Smooth muscle cell (in vitro differentiated cells): ENCODE measurements at regions not wholly inside any gene's neighbourhood (a gene's known extent, or its start where the extent isn't known, plus 50 kb on each side); places are given as distances from the start of the nearest gene placed in this dataset.

Experiments used
- DNase-seq: peaks from one replicate; lab custom pipeline; 2025; ENCODE audit not compliant: unreplicated experiment; lab: John Stamatoyannopoulos, UW
- H2AFZ ChIP-seq: fragments of 200-600 bp; sonication (generic); 2 replicates; pipeline ENCODE4 v1.6.0; 2016; ENCODE audit warnings: antibody characterized with exemption, low read depth, mild to moderate bottlenecking
- H3F3A ChIP-seq: fragments of 200-600 bp; sonication (generic); 2 replicates; pipeline ENCODE4 v1.6.0; 2017; ENCODE audit warnings: antibody characterized with exemption, low read depth
- H3K27ac ChIP-seq: fragments of 200-600 bp; sonication (generic); 2 replicates; pipeline ENCODE4 v1.5.1; 2016; ENCODE audit warnings: low read depth, mild to moderate bottlenecking
- H3K27me3 ChIP-seq: fragments of 200-600 bp; sonication (generic); 2 replicates; pipeline ENCODE4 v1.6.1; 2016; ENCODE audit warnings: low read depth, mild to moderate bottlenecking
- H3K36me3 ChIP-seq: fragments of 200-600 bp; sonication (generic); 2 replicates; pipeline ENCODE4 v1.5.1; 2016; ENCODE audit warnings: low read depth
- H3K4me1 ChIP-seq: fragments of 200-600 bp; sonication (generic); 2 replicates; pipeline ENCODE4 v1.5.1; 2016; ENCODE audit warnings: low read depth
- H3K4me2 ChIP-seq: fragments of 200-600 bp; sonication (generic); 2 replicates; pipeline ENCODE4 v1.6.0; 2016; ENCODE audit warnings: mild to moderate bottlenecking
- H3K4me3 ChIP-seq: fragments of 200-600 bp; sonication (generic); 2 replicates; pipeline ENCODE4 v1.5.1; 2016; ENCODE audit warnings: mild to moderate bottlenecking
- H3K79me2 ChIP-seq: fragments of 200-600 bp; sonication (generic); 2 replicates; pipeline ENCODE4 v1.6.0; 2016; ENCODE audit warnings: low read depth, mild to moderate bottlenecking
- H3K9ac ChIP-seq: fragments of 200-600 bp; sonication (generic); 2 replicates; pipeline ENCODE4 v1.6.0; 2016; ENCODE audit warnings: low read depth
- H3K9me3 ChIP-seq: fragments of 200-600 bp; sonication (generic); replicated peaks from 2 replicates; pipeline ENCODE4 v1.5.1; 2016; ENCODE audit warnings: low read depth
- H4K20me1 ChIP-seq: fragments of 200-600 bp; sonication (generic); 2 replicates; pipeline ENCODE4 v1.6.0; 2016; ENCODE audit warnings: low read depth
- CTCF ChIP-seq: fragments of 200-600 bp; sonication (generic); IDR thresholded peaks from 2 replicates; pipeline ENCODE4 v1.5.1; 2017; ENCODE audit warnings: borderline replicate concordance, mild to moderate bottlenecking, antibody characterized with exemption; ENCODE audit not compliant: insufficient read depth, poor library complexity, severe bottlenecking
- WGBS: methylation state at CpG from one replicate; pipeline ENCODE4 v1.1.7; 2016; ENCODE audit warnings: low lambda C conversion rate; 5-methylcytosine and 5-hydroxymethylcytosine counted together

DNA sequence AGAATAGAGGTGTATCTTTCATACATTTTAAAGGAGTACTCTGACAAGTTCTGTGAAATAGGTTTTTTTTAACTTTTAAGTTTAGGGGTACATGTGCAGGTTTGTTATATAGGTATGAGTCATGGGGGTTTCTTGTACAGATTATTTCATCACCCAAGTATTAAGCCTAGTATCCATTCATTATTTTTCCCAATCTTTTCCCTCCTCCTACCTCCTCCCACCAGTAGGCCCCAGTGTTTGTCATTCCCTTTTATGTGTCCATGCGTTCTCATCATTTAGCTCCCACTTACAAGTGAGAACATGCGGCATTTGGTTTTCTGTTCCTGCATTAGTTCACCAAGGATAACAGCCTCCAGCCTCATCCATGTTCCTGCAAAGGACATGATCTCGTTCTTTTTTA, 175.5 kb downstream of the CYB561 start:
- Histone ChIP-seq H3K27me3 (no peaks in the 10 kb centered on the region), H3K9ac (no peak overlapping the region), H3K4me1 (peaks cover 2% of the 10 kb centered on the region), H3K4me2 (no peak overlapping the region), H4K20me1 (no peaks in the 10 kb centered on the region), H2AFZ (no peak overlapping the region), H3K27ac (no peak overlapping the region), H3K9me3 (no peaks in the 10 kb centered on the region), H3K36me3 (no peaks in the 10 kb centered on the region), H3K4me3 (no peak overlapping the region), H3K79me2 (no peaks in the 10 kb centered on the region), H3F3A (no peaks in the 10 kb centered on the region)
- DNase-seq = no peak
- 67% methylated on average over 3 of the region's 3 CpGs for WGBS
- TF ChIP-seq CTCF = no peak

DNA sequence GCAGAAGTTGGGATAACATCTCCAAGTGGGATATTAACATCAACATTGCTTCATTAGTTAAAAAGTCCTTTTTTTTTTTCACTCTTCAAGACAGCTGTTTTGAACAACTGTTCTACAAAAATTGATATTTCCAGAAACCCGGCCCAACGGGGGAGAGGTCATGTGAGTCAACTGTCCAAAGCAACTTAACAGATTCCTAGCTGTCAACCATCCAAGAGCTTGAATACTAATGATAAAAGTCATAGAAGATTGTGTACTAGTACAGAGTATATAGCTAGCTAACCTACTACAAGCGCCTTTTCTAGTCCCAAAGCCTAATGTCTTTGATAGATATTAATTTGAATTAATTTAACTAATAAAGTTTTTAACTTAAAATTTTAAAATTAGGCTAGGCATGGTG, 172.0 kb downstream of the CYB561 start:
- DNase-seq = no peak
- Histone ChIP-seq H3K4me1 (peaks cover 18% of the 10 kb centered on the region), H3K9ac (no peak overlapping the region), H3K27ac (peak overlapping the region; percentile 88), H4K20me1 (no peaks in the 10 kb centered on the region), H2AFZ (no peak overlapping the region), H3F3A (no peaks in the 10 kb centered on the region), H3K27me3 (no peaks in the 10 kb centered on the region), H3K79me2 (no peaks in the 10 kb centered on the region), H3K4me3 (no peak overlapping the region), H3K4me2 (no peak overlapping the region), H3K9me3 (no peaks in the 10 kb centered on the region), H3K36me3 (no peaks in the 10 kb centered on the region)
- WGBS = 85% methylated on average over 3 of the region's 3 CpGs
- TF ChIP-seq CTCF = no peak

DNA sequence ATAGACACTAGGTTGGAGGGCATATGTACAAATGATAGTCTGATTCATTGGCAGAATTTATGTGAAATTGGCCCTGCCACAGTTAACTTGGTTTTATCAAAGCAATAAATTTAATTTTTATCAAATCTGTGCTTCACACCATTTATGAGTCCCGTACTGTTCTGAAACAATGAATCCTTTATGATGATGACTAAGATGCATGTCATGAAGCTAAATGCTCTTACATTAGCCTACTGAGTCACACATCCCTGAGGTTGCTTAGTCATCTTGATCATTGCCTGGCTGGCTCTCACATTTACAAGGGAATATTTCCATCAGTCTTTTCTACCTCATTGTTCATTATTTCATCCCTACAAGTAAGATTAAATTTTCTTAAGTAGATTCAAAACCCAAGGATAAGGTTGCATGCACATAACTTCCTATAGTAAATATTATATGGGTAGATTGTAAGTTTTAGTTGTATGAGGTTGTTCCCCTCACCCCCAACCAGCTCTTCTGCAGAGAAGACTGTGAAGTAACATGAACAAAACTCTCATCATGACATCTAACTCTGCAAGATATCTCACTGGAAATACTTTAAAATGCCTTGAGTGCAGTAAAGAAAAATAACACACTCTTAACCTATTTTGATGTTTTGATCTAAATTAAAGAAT, 170.7 kb downstream of the CYB561 start:
- peaks cover 18% of the 10 kb centered on the region for H3K4me1 ChIP-seq
- no peaks in the 10 kb centered on the region for H3K27me3 ChIP-seq
- peak overlapping the region; percentile 67 for H3K9ac ChIP-seq
- no peak overlapping the region for H3K4me3 ChIP-seq
- peak overlapping the region; percentile 69 for H3K4me2 ChIP-seq
- no peak overlapping the region for H2AFZ ChIP-seq
- 0% methylated on average over 1 of the region's 1 CpG for WGBS
- peak overlapping the region; percentile 88 for H3K27ac ChIP-seq
- DNase-seq = no peak
- H3K36me3 ChIP-seq = no peaks in the 10 kb centered on the region
- H3K79me2 ChIP-seq = no peaks in the 10 kb centered on the region
- H3K9me3 ChIP-seq = no peaks in the 10 kb centered on the region
- no peaks in the 10 kb centered on the region for H3F3A ChIP-seq
- TF ChIP-seq CTCF = no peak
- no peaks in the 10 kb centered on the region for H4K20me1 ChIP-seq
